MCF 10A (cell line): ENCODE measurements at regions not wholly inside any gene's neighbourhood (a gene's known extent, or its start where the extent isn't known, plus 50 kb on each side); places are given as distances from the start of the nearest gene placed in this dataset.
"Not testable (repeated sequence)": the region's sequence is repeated elsewhere in the genome, so short reads cannot be mapped to it uniquely, and the experiment has no call there.

Source experiments
- BruUV-seq: library from RNA; stranded (reverse); fragments of 400-500 nt; replicated peaks from 2 replicates; lab custom pipeline; 2021; lab: Mats Ljungman, UMichigan
- CTCF ChIA-PET: fragments of 300-600 bp; sonication (Branson Sonifier 250); formaldehyde crosslinking; extraction: SDS; loops from one replicate; lab custom pipeline; 2021; ENCODE audit warnings: antibody characterized with exemption, inconsistent platforms; lab: Yijun Ruan, JAX
- POLR2A ChIA-PET: fragments of 300-600, 350-650 bp; sonication (Branson Sonifier 250); formaldehyde crosslinking; extraction: SDS; loops from one replicate; lab custom pipeline; 2020; ENCODE audit warnings: antibody characterized with exemption, inconsistent platforms; lab: Yijun Ruan, JAX
- DNase-seq: peaks from one replicate; pipeline ENCODE4 v3.0.0-alpha.2; 2018; ENCODE audit not compliant: unreplicated experiment
- H3K27ac Mint-ChIP-seq: one replicate; pipeline ENCODE4 v1.8.0; 2022; ENCODE audit warnings: mild to moderate bottlenecking, low read depth, mixed read lengths; ENCODE audit not compliant: unreplicated experiment
- H3K27me3 Mint-ChIP-seq: one replicate; pipeline ENCODE4 v1.8.0; 2022; ENCODE audit warnings: mixed read lengths; ENCODE audit not compliant: insufficient read depth, unreplicated experiment
- H3K36me3 Mint-ChIP-seq: one replicate; pipeline ENCODE4 v1.8.0; 2022; ENCODE audit warnings: mild to moderate bottlenecking, moderate library complexity, mixed read lengths; ENCODE audit not compliant: insufficient read depth, unreplicated experiment
- H3K4me1 Mint-ChIP-seq: one replicate; pipeline ENCODE4 v1.8.0; 2022; ENCODE audit warnings: mixed read lengths; ENCODE audit not compliant: insufficient read depth, unreplicated experiment
- H3K4me3 Mint-ChIP-seq: one replicate; pipeline ENCODE4 v1.8.0; 2022; ENCODE audit warnings: mild to moderate bottlenecking, moderate library complexity, mixed read lengths; ENCODE audit not compliant: unreplicated experiment
- H3K9me3 Mint-ChIP-seq: one replicate; pipeline ENCODE4 v1.8.0; 2022; ENCODE audit warnings: mixed read lengths; ENCODE audit not compliant: unreplicated experiment
- CTCF ChIP-seq: fragments of 200-600 bp; IDR thresholded peaks from one replicate; pipeline ENCODE4 v1.8.0; 2022; ENCODE audit warnings: antibody characterized with exemption, mild to moderate bottlenecking; ENCODE audit not compliant: unreplicated experiment
- intact Hi-C: fragments of 100-400 bp; cut with micrococcal nuclease; formaldehyde crosslinking; loops from 2 replicates; pipeline ENCODE4 v1.14.1; 2022

- Mint-ChIP-seq H3K4me1 (peaks cover 6% of the 10 kb centered on the region), H3K27ac (no peak overlapping the region), H3K36me3 (no peaks in the 10 kb centered on the region), H3K9me3 (no peaks in the 10 kb centered on the region), H3K27me3 (no peaks in the 10 kb centered on the region), H3K4me3 (no peak overlapping the region)
- no peak for TF ChIP-seq CTCF
- no TSS peak for BruUV-seq
- intact Hi-C loops = no loop called here
- no peak for DNase-seq
- POLR2A ChIA-PET = no interaction called here
- CTCF ChIA-PET = interaction anchor here (0.5 to 1.2 kb wide), 2 partner anchors 102 to 224 kb away, joined by 4 read pairs; no protein-coding TSS in a partner anchor
Observed at GRCh38 chr5:67549296-67549618, 352.7 kb upstream of the CD180 start.

DNA sequence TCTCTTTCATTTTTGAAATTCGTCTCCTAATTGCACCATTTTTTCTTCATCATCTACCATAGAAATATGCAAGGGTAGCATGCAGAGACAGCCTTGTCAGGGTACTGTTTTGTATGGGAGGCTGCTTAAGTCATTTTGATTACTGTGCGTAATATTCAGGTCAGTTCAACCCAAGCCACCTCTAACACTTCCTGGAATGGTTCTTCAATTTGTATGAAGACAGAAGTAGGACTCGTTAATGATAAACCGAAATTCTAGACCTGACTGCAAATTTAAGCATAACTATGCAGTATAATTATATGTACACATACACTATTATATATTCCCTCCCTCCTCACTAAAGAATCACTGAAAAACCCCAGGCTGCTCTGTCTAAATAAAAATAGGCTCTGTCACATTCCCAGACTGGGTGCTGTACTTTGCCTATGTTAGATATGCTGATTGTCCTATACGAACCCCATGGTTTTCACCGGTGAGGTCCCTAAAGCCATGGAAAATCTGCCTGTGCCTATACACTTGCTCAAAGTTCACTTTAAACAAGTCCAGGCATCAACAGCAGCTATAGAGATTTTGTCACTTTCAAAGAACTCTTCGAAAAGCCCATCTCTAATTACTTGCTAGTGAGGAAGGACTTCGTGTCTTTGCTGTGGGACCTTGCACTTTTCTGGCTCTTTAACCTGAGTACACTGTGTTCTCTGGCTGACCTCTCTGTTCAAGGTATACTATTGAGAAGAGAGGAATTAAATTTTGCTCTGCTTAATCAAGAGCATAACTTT, 352.1 kb upstream of the CD180 start:
- Mint-ChIP-seq H3K36me3 (no peaks in the 10 kb centered on the region), H3K4me1 (peaks cover 6% of the 10 kb centered on the region), H3K27ac (no peak overlapping the region), H3K27me3 (no peaks in the 10 kb centered on the region), H3K9me3 (no peaks in the 10 kb centered on the region), H3K4me3 (no peak overlapping the region)
- intact Hi-C loops = no loop called here
- BruUV-seq = no TSS peak
- no peak for TF ChIP-seq CTCF
- DNase-seq = no peak
- CTCF ChIA-PET = no interaction called here
- POLR2A ChIA-PET = no interaction called here

DNA sequence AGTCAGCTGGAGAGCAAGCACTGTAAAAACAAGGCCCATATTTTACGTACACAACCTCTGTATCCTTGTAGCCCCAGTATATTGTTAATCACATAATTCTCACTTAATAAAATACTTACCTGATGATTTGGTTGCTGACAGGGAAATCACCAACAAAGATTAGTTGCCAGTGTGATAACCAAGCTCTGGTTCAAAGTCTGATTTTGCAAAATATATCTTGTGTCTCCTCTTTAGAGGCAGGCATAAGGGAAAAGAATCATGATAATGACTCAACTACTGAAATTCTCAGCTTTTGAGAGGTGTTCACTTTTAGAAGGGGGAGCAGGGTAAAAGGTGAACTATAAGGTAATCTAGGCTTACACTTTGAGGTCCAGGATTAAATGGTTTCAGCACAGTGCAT, 351.1 kb upstream of the CD180 start:
- H3K4me3 Mint-ChIP-seq = no peak overlapping the region
- no peaks in the 10 kb centered on the region for H3K27me3 Mint-ChIP-seq
- DNase-seq = no peak
- H3K9me3 Mint-ChIP-seq = no peaks in the 10 kb centered on the region
- POLR2A ChIA-PET = interaction anchor here (1.0 kb wide), 1 partner anchor 9 kb away, joined by 3 read pairs; no protein-coding TSS in a partner anchor
- intact Hi-C loops = no loop called here
- CTCF ChIA-PET = no interaction called here
- no peak for TF ChIP-seq CTCF
- no TSS peak for BruUV-seq
- peaks cover 6% of the 10 kb centered on the region for H3K4me1 Mint-ChIP-seq
- no peak overlapping the region for H3K27ac Mint-ChIP-seq
- H3K36me3 Mint-ChIP-seq = no peaks in the 10 kb centered on the region

DNA sequence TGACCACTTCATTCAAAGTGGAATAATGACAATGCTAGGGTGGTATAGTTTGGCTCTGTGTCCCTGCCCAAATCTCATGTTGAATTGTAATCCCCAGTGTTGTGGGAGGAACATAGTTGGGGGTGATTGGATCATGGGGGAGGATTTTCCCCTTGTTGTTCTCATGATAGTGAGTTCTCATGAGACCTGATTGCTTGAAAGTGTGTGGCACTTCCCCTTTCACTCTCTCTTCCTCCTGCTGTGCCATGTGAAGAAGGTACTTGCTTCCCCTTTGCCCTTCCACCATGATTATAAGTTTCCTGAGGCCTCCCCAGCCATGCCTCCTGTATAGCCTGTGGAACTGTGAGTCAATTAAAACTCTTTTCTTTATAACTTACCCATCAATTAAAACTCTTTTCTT, 348.3 kb upstream of the CD180 start:
- BruUV-seq, intact Hi-C loops, DNase-seq, H3K27me3 Mint-ChIP-seq, H3K4me3 Mint-ChIP-seq, H3K36me3 Mint-ChIP-seq, H3K9me3 Mint-ChIP-seq, H3K4me1 Mint-ChIP-seq, H3K27ac Mint-ChIP-seq: not testable (repeated sequence)
- ChIA-PET POLR2A (interaction anchor here (0.7 kb wide), 1 partner anchor 384 kb away, joined by 3 read pairs; no protein-coding TSS in a partner anchor), CTCF (interaction anchor here (0.6 kb wide), 1 partner anchor 327 kb away, joined by 3 read pairs; no protein-coding TSS in a partner anchor)
